EH (cell line): ENCODE measurements at regions not wholly inside any gene's neighbourhood (a gene's known extent, or its start where the extent isn't known, plus 50 kb on each side); places are given as distances from the start of the nearest gene placed in this dataset.

ENCODE experiments used
- DNase-seq: peaks from one replicate; pipeline ENCODE4 v3.0.0-alpha.2; 2015; ENCODE audit warnings: low read depth

DNA sequence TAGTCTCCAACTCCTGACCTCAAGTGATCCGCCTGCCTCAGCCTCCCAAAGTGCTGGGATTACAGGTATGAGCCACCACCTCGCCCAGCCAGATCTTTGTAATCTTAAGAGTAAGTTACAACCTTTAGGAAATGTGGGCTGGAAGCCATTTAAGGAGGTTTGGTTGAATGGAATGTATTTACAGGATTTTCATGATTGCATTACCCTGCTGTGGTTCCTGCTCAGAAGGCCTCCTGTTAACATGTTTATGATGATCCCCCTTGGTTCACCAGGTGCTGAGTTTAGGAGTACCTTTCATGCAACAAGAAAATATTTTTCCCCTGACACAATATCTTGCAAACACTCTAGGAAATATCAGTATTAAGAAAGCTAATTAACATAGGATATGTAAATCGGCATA, 187.4 kb upstream of the SH3BP4 start:
- no peak for DNase-seq

DNA sequence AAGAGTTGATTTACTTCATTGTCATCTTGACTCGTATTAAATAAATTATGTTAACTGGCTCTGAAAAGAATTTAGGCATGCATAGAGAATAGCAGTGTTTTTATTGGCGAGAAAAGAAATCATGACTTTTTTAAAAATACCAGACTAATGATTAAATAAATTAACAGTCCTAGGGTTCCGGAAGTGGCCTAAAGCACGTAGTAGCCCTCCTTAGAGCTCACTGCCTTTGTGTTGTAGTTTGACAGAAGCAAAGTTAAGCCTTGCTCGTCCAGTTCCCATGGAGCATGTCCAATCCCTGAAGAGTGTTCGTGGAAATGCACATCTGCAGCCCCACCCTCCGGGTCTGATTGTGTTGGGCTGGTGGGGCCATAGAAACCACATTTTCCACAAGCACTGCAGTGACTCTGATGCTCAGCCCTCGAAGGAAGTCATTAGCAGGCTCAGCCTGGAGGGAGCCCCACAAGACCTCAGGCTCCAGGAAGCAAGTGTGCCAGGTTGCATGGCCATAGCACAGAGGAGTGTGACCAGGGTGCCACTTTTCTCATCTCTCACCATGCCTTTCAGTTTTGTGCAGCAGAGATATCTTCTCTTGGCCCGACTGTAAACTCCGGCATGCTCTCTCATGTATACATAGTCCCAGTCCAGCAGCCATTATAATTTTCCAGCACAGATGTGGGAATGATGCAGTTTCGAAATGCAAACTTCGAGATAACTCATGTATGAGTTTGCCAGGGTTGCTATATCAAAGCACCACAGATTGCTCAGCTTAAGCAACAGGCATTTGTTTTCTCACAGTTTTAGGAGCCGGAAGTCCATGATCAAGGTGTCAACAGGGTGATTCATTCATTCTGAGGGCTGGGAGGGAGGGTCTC, 188.6 kb upstream of the SH3BP4 start:
- DNase-seq: peak; percentile 98

DNA sequence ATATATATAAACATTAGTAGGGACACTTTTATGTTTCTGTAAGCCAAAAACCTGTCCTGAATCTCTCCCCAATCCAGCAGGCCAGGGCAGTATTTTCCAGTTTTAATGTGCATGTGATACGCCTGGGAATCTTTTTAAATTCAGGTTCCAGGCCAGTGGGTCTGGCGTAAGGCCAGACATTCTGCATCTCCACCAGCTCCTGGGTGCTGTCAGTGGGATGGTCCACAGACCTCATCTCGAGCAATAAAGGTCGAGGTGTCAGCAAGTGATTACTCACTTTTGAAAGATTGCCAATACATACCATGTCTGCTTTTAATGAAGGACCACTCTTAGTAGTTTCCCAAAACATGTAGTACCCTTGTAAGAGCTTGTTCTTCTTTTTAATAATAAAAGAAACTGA, 189.9 kb upstream of the SH3BP4 start:
- DNase-seq: peak; percentile 47

DNA sequence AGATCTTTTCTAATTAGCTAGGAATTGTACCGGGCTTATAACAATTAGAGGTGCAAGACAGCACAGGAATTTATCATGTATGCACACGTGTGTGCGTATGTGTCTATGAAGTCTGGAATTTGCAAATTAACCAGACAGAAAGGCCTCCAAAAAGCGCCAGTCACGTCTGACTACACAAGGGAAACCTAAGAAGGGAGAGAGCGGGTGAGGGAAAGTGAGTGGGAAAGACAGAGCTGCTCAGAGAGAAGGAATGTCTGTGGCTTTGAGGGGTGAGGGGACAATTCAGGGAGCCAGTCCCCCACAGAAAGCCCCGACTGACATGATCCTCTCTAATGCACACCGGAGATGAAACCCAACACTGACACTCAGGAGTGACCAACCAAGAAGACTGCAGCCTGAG, 197.7 kb upstream of the SH3BP4 start:
- no peak for DNase-seq

DNA sequence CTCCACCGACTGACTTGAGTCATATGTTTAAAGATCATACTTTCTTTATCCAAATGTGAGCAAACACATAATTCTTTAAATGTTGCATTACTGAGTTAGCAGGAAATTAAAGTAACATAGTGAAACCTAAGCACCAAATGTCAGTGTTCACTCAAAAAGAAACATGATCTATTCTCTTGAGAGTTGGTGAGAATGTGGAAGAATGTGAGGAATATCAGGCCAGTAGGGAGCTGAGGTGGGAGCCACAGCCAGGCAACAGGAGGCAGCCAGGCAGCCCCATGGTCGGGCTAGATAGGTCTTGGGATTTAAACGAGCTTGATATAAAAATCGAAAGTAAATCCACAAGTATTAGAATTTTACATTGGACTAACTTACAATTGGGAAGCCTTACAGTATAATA, 198.1 kb upstream of the SH3BP4 start:
- DNase-seq: no peak

DNA sequence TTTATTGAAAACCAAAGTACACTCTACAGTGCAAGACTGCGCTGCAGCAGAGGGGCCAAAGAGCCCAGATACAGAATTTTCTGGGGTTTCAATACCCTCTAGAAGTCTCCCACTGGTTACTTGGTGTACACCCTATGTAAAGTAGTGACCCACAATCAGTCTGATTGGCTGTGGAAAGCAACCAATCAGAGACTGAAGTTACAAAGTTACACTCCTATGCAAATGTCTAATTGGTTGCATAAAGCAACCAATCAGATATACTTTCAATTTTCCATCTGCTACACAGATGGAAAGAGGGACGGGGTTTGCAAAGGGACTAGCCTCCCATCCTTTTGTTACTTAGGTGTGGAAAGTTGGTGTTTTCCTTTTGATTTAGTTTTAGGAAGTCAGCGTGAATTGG, 198.9 kb upstream of the SH3BP4 start:
- no peak for DNase-seq

DNA sequence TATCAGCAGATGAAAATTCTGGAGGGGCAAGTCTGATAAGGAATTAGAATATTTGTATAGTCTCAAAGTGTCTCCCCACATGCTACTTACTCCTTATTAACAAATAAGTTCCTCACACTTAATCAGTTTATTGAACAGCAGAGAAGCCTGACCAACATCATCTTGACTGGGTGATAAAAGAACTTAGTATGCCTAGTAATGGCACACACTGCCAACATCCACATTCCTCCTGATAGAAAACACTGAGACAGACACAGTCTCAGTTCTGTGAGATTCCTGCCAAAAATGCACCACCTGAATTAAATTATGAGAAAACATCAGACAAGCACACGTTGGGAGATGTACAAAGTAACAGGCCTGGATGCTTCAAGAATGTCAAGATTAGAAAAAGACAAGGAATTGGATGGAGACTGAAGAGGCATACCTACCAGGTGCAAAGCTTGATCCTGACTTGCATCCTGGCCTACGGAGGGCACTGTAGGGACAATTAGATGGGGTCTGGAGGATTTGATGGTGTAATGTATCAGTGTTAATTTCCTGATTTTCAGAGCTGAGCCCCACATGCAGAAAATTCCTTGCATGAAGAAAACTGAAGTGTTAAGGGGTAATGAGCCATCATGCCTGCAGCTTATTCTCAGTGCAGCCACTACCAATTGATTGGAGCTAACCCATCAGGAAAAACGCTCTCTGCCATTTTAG, 200.4 kb upstream of the SH3BP4 start:
- DNase-seq: no peak

DNA sequence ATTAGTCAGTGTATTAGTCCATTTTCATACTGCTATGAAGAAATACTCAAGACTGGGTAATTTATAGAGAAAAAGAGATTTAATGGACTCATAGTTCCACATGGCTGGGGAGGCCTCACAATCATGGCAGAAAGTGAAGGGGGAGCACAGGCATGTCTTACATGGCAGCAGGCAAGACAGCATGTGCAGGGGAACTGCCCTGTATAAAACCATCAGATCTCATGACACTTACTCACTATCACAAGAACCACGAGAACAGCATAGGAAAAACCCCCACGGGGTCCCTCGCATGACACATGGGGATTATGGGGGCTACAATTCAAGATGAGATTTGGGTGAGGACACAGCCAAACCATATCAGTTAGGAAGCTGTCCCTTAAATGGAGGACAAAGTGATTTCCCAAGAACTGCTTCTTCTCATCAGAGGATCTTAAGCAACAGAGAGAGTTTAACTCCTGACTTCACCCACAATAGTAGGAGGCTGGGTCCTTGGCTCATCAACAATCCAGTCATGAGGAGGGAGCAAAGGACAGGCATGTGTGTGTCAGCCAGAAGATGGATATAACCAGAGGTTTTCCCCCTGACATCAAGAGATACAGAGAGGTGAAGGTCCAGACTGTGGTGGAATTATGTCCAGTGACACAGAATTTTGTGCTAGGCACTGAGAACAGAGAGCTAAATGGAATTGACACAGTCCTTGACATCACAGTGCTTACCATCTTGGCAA, 203.8 kb upstream of the SH3BP4 start:
- DNase-seq: no peak

DNA sequence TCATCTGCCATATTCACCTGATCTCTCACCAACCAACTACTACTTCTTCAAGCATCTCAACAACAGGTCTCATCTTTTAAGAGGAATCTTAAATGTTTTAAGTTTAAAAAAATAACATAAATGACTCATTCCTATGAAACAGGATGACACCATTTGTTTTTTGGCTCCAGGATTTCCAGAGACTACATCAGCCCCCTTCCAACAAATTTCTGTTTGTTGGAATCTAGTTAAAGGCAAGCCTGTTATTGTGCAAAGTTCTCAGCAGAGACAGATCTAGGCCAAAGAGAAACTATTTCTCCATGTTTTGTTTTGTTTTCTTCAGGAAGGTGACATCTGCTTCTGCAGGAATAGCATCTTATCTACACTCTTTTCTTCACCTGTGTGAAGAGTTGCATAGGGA, 204.8 kb upstream of the SH3BP4 start:
- peak; percentile 55 for DNase-seq

DNA sequence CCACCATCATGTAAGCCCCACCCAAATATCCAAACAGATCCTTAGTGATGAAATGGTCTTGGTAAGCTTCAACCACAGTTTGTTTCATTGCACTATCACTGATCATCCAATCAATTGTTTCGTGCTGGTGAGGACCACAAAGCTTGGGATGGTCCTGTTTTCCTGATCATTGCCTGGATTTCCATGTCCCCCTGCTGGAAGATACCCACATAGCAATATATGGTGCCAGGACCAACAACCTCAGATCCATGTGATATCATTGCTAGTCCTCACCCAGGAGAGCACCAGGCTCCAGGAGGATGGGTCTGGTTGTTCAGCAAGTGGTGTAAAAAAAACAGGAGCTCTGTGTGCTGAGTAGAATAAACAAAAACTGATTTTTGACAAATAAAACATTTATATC, 206.5 kb upstream of the SH3BP4 start:
- no peak for DNase-seq

DNA sequence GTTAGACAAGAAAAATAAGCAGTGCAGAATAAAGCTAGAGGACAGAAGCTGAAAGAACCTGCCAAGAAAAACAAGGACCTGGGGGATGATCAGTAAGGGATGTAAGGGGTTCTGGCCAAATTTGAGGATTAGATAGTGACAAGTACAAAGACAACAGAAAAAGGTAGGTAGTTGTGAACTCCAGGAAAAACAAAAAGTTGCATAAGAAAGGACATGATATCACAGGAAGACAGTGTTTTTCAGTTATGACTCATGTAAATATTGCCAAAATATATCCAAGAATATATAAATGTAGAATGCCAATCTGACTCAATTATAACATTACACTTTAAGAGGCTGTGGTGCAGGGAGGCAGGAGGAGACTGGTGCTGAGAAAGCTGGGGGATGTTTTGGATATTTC, 209.8 kb upstream of the SH3BP4 start:
- peak; percentile 18 for DNase-seq

DNA sequence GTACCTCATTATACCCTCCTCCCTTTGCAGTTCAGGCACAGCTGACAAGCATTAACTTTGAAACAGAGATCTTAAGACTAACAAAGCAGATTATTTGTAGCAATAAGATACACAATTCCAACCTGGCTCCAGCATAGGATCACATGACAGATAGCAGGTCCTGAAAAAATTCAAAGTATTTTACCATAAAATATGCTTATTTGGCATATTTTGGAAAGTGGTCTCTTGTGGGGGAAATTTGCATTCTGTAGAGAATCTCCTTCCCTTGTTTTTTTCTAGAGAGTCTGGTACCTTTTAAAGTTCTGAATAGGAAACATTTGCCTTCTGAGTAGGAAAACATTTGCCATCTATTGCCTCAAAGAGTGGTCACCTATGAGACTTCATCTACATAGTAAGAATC, 212.8 kb upstream of the SH3BP4 start:
- no peak for DNase-seq

DNA sequence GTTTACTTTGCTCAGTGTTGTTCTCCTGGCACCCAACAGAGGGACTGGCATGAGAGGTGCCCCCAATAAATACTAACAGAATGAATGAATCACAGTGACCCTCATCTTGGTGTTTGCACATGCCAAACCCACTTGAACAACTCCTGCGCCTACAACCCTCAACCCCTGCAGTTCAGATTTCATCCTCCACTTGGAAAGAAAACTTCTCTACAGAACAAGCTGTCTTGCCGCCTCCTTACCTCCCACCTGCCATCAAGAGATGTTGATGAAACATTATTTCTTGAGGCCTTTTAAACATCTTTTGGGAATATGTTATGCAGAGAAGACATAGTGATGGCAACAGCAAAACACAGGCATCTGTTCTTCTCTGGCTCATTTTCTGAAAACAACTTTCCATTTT, 216.0 kb upstream of the SH3BP4 start:
- no peak for DNase-seq

DNA sequence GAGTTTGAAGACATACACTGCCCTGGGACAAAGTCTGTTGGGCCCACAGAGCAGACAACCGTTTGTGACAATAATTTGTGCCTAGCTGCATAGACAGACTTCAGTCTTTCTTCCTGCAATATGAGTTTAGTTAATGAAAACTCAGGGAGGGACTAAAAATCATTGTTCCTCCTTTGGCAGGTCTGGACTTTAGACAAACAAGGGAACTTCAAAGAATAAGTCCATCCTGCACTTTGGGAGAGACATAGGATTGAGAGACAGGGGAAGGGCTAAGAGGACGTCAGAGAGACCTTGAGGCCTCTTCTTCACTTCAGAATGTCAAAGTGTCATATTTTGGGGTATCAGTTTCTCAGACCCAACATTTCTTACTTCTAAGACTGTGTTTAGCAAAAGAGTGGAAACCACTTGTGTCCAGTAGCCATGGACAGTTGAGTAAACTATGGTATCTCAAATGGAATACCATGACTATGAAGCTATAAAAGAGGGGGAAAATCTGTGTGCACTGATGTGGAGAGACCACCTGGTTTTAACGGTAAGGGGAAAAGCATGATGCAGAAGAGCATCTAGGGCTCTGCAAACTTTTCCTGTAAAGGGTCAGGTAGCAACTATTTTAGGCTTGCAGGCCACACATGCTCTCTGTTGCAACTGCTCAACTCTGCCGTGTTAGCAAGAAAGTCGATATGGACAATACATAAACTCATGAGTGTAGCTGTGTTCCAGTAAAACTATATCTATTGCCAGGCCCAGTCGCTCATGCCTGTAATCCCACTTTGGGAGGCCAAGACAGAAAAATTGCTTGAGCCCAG, 217.8 kb upstream of the SH3BP4 start:
- no peak for DNase-seq

DNA sequence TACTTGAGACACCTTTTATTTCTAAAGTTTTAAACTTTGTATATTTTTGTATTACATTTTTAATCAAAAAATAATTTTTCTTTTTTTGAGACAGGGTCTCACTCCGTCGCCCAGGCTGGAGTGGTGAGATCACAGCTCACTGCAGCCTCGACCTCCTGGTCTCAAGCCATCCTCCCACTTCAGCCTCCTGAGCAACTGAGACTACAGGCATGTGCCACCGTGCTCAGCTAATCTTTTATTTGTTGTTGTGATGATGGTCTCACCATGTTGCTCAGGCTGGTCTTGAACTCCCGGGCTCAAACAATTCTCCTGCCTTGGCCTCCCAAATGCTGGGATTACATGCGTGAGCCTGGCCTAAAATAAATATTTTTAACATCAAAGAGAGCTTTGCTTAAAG, 218.7 kb upstream of the SH3BP4 start:
- no peak for DNase-seq

DNA sequence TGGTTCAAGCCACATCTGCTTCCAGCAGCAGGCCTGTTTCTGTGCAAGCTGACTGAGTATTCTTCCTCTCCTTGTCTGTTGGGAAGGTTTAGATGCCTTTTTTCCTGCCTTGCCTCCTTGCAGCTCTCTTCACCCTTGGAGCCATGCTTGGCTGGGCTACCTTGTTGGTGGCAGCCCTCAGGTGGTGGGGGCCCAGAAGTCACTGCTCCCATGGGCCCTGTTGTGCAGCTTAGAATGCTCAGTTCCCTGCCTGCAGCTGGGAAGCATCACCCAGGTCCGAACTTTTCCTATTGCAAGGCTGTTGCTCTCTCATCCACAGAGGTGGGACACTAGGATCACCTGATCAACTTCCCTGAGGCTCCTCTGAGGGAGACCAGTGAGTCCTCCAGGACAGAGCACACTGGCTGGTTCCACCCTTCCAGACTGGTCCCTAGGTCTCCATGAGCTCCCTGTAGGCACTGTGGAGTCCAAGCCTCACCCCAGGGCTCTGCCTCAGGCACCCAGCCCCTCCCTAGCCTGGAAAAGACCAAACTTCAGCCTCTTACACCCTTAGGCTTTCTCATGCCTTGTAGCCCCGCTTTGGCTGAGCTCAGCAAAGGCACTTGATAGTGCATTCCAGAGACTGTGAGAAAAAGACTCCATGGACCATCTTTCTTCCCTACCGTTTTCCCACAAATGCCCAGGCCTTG, 219.3 kb upstream of the SH3BP4 start:
- no peak for DNase-seq

DNA sequence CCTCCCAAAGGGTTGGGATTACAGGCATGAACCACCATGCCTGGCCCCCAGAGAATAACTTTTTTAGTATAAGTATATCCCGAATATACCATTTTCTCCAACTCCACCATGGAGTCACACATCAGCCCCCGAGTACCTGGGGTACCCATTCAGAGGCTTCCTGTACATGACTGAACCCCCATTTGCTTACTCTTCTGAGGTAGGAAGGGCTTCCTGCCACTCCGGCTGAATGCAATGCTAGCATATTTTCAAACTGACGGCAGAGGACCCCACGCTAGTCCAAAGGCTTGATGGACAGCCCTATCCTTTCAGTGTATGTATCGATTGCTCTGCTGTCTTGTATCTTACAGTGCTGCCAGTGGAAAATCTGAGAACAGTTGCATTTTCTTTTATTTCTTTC, 220.6 kb upstream of the SH3BP4 start:
- DNase-seq: no peak

DNA sequence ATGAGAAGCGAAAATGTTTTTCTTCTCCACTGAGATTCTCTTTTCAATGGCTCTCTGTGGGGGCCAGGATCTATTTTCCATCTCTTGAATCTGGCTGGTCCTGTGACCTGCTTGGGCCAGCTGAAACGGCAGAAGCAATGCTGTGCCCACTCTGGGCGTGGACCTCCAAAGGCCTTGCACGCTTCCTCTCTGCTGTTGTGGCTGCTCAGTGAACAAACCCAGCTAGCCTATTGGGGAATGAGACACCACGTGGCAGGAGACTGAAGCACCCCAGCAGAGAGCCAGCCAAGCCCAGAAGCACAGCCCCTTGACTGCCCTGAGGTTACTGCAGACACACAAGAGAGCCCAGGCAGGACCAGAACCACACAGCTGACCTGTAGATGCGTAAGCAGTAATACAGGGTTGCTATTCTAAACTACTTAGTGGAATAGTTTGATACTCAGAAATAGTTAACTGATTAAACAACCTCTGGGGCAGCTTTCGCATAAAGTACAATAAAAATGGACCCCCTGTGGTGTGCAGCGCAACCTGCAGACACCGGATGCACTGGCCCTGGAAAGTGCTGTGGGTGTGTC, 221.7 kb upstream of the SH3BP4 start:
- no peak for DNase-seq

DNA sequence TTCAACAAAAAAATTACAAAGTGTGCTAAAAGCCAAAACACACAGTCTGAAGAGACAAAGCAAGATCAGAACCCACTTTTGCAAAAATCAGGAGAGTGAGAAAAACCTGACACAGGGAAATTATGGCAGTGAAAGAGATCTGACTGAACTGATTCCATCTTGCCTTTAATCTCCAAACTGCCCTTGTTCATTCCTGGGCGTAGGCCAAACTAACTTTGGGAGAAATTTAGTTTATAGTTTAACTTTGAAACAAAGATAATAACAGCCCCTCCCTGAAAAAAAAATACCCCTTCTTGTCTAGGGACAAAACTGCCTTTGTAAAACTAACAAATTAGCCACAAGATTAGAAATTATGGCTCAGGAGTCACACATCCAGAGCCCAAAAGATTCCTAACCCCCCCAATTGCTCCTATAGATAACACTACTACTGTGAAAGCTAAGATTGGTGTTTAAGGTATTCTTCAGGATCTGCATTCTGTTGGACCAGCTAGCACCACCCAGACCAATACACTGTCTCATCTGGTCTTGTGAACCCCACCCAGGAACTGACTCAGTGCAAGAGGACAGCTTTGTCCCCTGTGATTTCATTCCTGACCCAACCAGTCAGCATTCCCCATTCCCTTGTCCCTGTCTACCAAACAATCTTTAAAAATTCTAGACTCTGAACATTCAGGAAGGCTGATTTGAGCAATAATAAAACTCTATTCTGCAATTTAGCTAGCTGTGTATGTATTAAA, 226.1 kb upstream of the SH3BP4 start:
- peak; percentile 66 for DNase-seq

DNA sequence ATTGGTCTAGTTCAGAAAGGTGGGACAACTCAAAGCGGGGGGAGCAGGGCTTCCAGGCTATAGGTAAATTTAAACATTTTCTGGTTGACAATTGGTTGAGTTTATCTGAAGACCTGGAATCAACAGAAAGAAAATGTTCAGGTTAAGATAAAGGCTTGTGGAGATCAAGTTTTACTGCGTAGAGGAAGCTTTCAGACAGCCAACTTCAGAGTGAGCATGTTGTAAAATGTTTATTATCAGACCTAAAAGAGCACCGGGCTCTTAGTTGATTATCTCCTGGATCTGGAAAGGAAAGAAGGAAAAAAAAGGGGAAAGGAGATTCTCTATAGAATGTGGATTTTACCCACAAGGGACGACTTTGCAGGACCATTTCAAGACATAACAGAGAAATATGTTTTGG, 227.0 kb upstream of the SH3BP4 start:
- DNase-seq: no peak

DNA sequence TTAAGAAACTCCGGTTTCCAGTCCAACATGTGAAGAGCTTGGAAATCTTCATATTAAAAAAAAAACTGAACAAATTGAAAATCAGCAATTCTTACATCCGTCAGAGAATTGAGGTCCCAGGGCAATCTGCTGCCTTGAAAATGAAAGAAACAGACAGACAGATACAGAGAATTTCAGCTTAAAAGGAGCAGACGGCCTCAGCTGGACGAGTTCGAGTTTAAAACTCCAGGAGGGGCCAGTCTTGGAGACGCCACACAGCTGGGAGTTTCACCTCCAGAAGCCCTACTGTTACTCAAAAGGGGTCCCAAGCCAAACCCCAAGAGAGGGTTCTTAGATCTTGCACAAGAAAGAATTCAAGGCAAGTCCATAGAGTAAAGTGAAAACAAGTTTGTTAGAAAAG, 226.5 kb upstream of the ARL4C start:
- no peak for DNase-seq
